Keratinocyte (primary cell): ENCODE measurements at regions not wholly inside any gene's neighbourhood (a gene's known extent, or its start where the extent isn't known, plus 50 kb on each side); places are given as distances from the start of the nearest gene placed in this dataset.

Source experiments
- DNase-seq: peaks from one replicate; pipeline ENCODE4 v3.0.0-alpha.2; 2011; ENCODE audit warnings: low read depth, missing footprints, low spot score
- FAIRE-seq: peaks from 2 replicates; lab custom pipeline; 2011; peaks lifted over from hg19 to GRCh38; lab: Jason Lieb, UNC
- H2AFZ ChIP-seq: 2 replicates; pipeline ENCODE4 v1.6.0; 2012; ENCODE audit warnings: low read length, control low read depth, inconsistent platforms; ENCODE audit not compliant: control insufficient read depth
- H3K27ac ChIP-seq: 2 replicates; pipeline ENCODE4 v1.5.1; 2011; ENCODE audit warnings: low read length; ENCODE audit not compliant: control insufficient read depth, insufficient read depth
- H3K27me3 ChIP-seq: 3 replicates; pipeline ENCODE4 v1.6.0; 2011; ENCODE audit warnings: low read length; ENCODE audit not compliant: control insufficient read depth, insufficient read depth; ENCODE audit errors: extremely low read depth
- H3K36me3 ChIP-seq, 2 experiments: 2 replicates in 1 of 2; 3 replicates in 1 of 2; pipeline ENCODE4 v1.5.1; 2011; ENCODE audit warnings: low read length in 2 of 2, mild to moderate bottlenecking in 1 of 2; ENCODE audit not compliant: control insufficient read depth in 2 of 2, insufficient read depth in 2 of 2; ENCODE audit errors: extremely low read depth in 1 of 2
- H3K4me1 ChIP-seq: 3 replicates; pipeline ENCODE4 v1.5.1; 2011; ENCODE audit warnings: low read length; ENCODE audit not compliant: control insufficient read depth, insufficient read depth; ENCODE audit errors: extremely low read depth
- H3K4me2 ChIP-seq: 3 replicates; pipeline ENCODE4 v1.6.0; 2011; ENCODE audit warnings: low read depth, low read length; ENCODE audit not compliant: control insufficient read depth, insufficient read depth; ENCODE audit errors: extremely low read depth
- H3K4me3 ChIP-seq, 3 experiments: fragments of 200-600 bp in 1 of 3; sonication (generic) in 1 of 3; 2 replicates in 2 of 3; 3 replicates in 1 of 3; pipeline ENCODE4 v1.5.1; 2011 to 2016; ENCODE audit warnings: low read length in 3 of 3, mild to moderate bottlenecking in 3 of 3, control low read depth in 2 of 3, inconsistent platforms in 1 of 3, low read depth in 1 of 3, mixed read lengths in 1 of 3, mixed run types in 1 of 3, moderate library complexity in 1 of 3; ENCODE audit not compliant: control insufficient read depth in 2 of 3, insufficient read depth in 2 of 3; ENCODE audit errors: extremely low read depth in 1 of 3
- H3K79me2 ChIP-seq: 2 replicates; pipeline ENCODE4 v1.6.0; 2012; ENCODE audit warnings: low read length; ENCODE audit not compliant: control insufficient read depth, insufficient read depth
- H3K9ac ChIP-seq: 3 replicates; pipeline ENCODE4 v1.6.0; 2011; ENCODE audit warnings: low read length; ENCODE audit not compliant: control insufficient read depth, insufficient read depth; ENCODE audit errors: extremely low read depth
- H3K9me1 ChIP-seq: 3 replicates; pipeline ENCODE4 v1.6.0; 2011; ENCODE audit warnings: low read length; ENCODE audit not compliant: control insufficient read depth, insufficient read depth; ENCODE audit errors: extremely low read depth
- H3K9me3 ChIP-seq: 2 replicates; pipeline ENCODE4 v1.5.1; 2012; ENCODE audit warnings: low read depth, low read length; ENCODE audit not compliant: control insufficient read depth
- H4K20me1 ChIP-seq: 3 replicates; pipeline ENCODE4 v1.6.0; 2011; ENCODE audit warnings: low read length; ENCODE audit not compliant: control insufficient read depth, insufficient read depth; ENCODE audit errors: extremely low read depth
- EZH2 ChIP-seq: IDR thresholded peaks from one replicate; pipeline ENCODE4 v1.6.1; 2012; ENCODE audit warnings: inconsistent platforms, mild to moderate bottlenecking, low read length, moderate library complexity
- dilution Hi-C: fragments of 300-500 bp; cut with MboI; formaldehyde crosslinking; loops from one replicate; pipeline ENCODE4 v1.7.0; 2020; ENCODE audit warnings: low sequenced_read_pairs; ENCODE audit not compliant: extremely low pct_ligation_motif_present
- TF ChIP-seq, protein P1 (sequence below), 3 experiments: IDR thresholded peaks in 1 of 3; conservative IDR thresholded peaks in 1 of 3; optimal IDR thresholded peaks in 1 of 3; 2 replicates in 2 of 3; 3 replicates in 1 of 3; pipeline versions ENCODE3 to v1.5.1; 2011; ENCODE audit warnings: low read length in 3 of 3, mild to moderate bottlenecking in 3 of 3, moderate library complexity in 2 of 3, control low read depth in 1 of 3, inconsistent platforms in 1 of 3; ENCODE audit not compliant: insufficient read depth in 2 of 3; ENCODE audit errors: extremely low read depth in 1 of 3

DNA sequence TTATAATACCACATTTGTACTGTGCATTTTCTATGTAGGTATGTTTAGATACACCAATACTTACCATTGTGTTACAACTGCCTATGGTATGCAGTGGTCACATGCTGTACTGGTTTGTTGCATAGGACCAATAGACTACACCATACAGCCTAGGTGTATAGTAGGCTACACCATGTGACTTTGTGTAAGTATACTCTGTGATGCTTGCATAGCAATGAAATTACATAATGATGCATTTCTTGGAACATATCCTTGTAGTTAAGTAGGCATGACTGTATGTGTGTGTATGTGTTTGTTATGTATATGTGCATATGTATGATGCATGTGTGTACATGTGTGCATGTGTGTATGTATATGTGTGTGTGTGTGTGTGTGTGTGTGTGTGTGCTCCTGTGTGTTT lies 157.6 kb downstream of the TDRD15 start:
- Histone ChIP-seq H3K27ac (no peak overlapping the region), H3K79me2 (no peaks in the 10 kb centered on the region), H3K27me3 (no peaks in the 10 kb centered on the region), H4K20me1 (no peaks in the 10 kb centered on the region), H2AFZ (no peak overlapping the region), H3K4me2 (no peak overlapping the region), H3K4me1 (peaks cover 5% of the 10 kb centered on the region), H3K4me3 (no peak overlapping the region), H3K9me1 (no peaks in the 10 kb centered on the region), H3K9ac (no peak overlapping the region), H3K9me3 (no peaks in the 10 kb centered on the region), H3K36me3 (no peaks in the 10 kb centered on the region)
- DNase-seq (no peak), FAIRE-seq (no peak)
- TF ChIP-seq, protein P1, sequence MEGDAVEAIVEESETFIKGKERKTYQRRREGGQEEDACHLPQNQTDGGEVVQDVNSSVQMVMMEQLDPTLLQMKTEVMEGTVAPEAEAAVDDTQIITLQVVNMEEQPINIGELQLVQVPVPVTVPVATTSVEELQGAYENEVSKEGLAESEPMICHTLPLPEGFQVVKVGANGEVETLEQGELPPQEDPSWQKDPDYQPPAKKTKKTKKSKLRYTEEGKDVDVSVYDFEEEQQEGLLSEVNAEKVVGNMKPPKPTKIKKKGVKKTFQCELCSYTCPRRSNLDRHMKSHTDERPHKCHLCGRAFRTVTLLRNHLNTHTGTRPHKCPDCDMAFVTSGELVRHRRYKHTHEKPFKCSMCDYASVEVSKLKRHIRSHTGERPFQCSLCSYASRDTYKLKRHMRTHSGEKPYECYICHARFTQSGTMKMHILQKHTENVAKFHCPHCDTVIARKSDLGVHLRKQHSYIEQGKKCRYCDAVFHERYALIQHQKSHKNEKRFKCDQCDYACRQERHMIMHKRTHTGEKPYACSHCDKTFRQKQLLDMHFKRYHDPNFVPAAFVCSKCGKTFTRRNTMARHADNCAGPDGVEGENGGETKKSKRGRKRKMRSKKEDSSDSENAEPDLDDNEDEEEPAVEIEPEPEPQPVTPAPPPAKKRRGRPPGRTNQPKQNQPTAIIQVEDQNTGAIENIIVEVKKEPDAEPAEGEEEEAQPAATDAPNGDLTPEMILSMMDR (optimal IDR thresholded peaks at IDR 0.05 in 1 of 3, IDR thresholded peaks at IDR 0.05 in 1 of 3, conservative IDR thresholded peaks at IDR 0.05 in 1 of 3; ENCODE audit: extremely low read depth in 1 of 3, insufficient read depth in 2 of 3, low read length in 3 of 3), result no peak
- no peak for TF ChIP-seq EZH2
- dilution Hi-C loops, result no loop called here

DNA sequence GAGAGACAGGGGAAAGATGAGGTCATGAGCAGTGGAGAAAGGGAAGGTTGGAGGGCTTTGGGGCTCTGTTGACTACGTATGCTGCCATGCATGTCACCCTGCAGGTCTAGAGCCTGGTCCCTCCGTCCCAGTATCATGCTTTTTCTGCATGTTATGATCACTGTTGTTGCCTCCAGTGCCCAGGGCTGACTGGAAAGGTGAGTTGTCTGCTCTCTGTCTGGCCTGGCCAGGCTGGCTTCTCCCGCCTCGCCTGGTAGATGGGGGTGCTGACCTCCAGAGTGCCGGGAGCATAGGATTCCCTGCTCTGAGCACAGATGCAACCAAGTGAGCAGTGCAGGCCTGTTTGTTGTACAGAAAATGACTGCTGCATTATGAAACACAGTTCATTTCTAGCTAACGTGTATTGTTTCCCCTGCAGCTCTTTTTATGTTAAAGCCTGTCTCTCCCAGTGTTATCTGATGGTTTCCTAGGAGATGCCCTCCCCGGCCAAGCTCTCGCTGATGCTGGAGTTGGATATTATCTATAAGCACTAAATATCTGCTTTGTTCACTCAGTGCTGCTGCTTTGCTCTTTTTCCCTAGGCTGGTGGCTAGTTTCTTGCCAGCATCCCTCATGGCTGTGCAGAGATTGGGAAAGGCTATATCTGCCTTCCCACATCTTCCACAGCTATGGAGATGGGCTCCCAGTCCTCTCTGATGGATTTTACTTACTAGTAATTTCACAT lies 158.2 kb downstream of the TDRD15 start:
- Histone ChIP-seq H4K20me1 (no peaks in the 10 kb centered on the region), H3K9ac (no peak overlapping the region), H3K27ac (no peak overlapping the region), H3K79me2 (no peaks in the 10 kb centered on the region), H3K4me3 (no peak overlapping the region), H3K4me1 (peaks cover 5% of the 10 kb centered on the region), H3K27me3 (no peaks in the 10 kb centered on the region), H3K4me2 (no peak overlapping the region), H3K36me3 (no peaks in the 10 kb centered on the region), H3K9me3 (no peaks in the 10 kb centered on the region), H3K9me1 (no peaks in the 10 kb centered on the region), H2AFZ (no peak overlapping the region)
- FAIRE-seq (no peak), DNase-seq (no peak)
- dilution Hi-C loops, result no loop called here
- TF ChIP-seq, protein P1 (optimal IDR thresholded peaks at IDR 0.05 in 1 of 3, IDR thresholded peaks at IDR 0.05 in 1 of 3, conservative IDR thresholded peaks at IDR 0.05 in 1 of 3; ENCODE audit: extremely low read depth in 1 of 3, insufficient read depth in 2 of 3, low read length in 3 of 3), result no peak
- TF ChIP-seq EZH2, result no peak
